Keratinocyte (primary cell): ENCODE measurements at regions not wholly inside any gene's neighbourhood (a gene's known extent, or its start where the extent isn't known, plus 50 kb on each side); places are given as distances from the start of the nearest gene placed in this dataset.
"Not testable (repeated sequence)": the region's sequence is repeated elsewhere in the genome, so short reads cannot be mapped to it uniquely, and the experiment has no call there.

Experiments
- EZH2 ChIP-seq: IDR thresholded peaks from one replicate; pipeline ENCODE4 v1.6.1; 2012; ENCODE audit warnings: inconsistent platforms, mild to moderate bottlenecking, low read length, moderate library complexity
- TF ChIP-seq, protein P1 (sequence below), 3 experiments: IDR thresholded peaks in 1 of 3; conservative IDR thresholded peaks in 1 of 3; optimal IDR thresholded peaks in 1 of 3; 2 replicates in 2 of 3; 3 replicates in 1 of 3; pipeline versions ENCODE3 to v1.5.1; 2011; ENCODE audit warnings: low read length in 3 of 3, mild to moderate bottlenecking in 3 of 3, moderate library complexity in 2 of 3, control low read depth in 1 of 3, inconsistent platforms in 1 of 3; ENCODE audit not compliant: insufficient read depth in 2 of 3; ENCODE audit errors: extremely low read depth in 1 of 3

DNA sequence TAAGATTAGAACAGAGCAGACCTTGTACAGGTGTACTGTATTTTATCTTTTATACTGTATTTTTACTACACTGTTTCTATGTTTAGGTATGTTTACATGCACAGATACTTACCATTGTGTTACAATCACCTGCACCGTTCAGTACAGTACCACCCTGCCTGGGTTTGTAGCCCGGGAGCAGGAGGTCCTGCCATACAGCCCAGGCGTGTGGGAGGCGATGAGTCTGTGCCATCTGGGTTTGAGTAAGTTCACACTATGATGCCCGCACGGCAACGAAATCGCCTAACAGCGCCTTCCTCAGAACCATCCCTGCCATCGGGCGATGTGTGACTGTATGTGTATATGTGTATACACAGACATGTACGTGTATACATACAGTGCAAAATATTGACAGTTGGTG lies 157.1 kb upstream of the FOXD4L5 start:
- TF ChIP-seq, protein P1, sequence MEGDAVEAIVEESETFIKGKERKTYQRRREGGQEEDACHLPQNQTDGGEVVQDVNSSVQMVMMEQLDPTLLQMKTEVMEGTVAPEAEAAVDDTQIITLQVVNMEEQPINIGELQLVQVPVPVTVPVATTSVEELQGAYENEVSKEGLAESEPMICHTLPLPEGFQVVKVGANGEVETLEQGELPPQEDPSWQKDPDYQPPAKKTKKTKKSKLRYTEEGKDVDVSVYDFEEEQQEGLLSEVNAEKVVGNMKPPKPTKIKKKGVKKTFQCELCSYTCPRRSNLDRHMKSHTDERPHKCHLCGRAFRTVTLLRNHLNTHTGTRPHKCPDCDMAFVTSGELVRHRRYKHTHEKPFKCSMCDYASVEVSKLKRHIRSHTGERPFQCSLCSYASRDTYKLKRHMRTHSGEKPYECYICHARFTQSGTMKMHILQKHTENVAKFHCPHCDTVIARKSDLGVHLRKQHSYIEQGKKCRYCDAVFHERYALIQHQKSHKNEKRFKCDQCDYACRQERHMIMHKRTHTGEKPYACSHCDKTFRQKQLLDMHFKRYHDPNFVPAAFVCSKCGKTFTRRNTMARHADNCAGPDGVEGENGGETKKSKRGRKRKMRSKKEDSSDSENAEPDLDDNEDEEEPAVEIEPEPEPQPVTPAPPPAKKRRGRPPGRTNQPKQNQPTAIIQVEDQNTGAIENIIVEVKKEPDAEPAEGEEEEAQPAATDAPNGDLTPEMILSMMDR (optimal IDR thresholded peaks at IDR 0.05 in 1 of 3, IDR thresholded peaks at IDR 0.05 in 1 of 3, conservative IDR thresholded peaks at IDR 0.05 in 1 of 3; ENCODE audit: extremely low read depth in 1 of 3, insufficient read depth in 2 of 3, low read length in 3 of 3), result not testable (repeated sequence)
- TF ChIP-seq EZH2, result not testable (repeated sequence)
